Panc1 (cell line): ENCODE measurements at regions not wholly inside any gene's neighbourhood (a gene's known extent, or its start where the extent isn't known, plus 50 kb on each side); places are given as distances from the start of the nearest gene placed in this dataset.

ENCODE experiments used
- ATAC-seq: fragments of 200-7000 bp; cut with Tn5 transposase; 2 replicates; pipeline ENCODE4 v1.9.1; 2020; ENCODE audit warnings: mild to moderate bottlenecking, moderate library complexity
- BruUV-seq: library from RNA; stranded (reverse); fragments of 400-500 nt; replicated peaks from 2 replicates; lab custom pipeline; 2021; lab: Mats Ljungman, UMichigan
- CTCF ChIA-PET: fragments of 300-600 bp; sonication (Branson Sonifier 250); formaldehyde crosslinking; loops from one replicate; lab custom pipeline; 2022; ENCODE audit warnings: antibody characterized with exemption; lab: Charles Lee
- POLR2A ChIA-PET: fragments of 300-600 bp; sonication (Branson Sonifier 250); formaldehyde crosslinking; loops from one replicate; lab custom pipeline; 2022; ENCODE audit warnings: antibody characterized with exemption; lab: Charles Lee
- DNase-seq: peaks from one replicate; pipeline ENCODE4 v3.0.0-alpha.2; 2010; ENCODE audit warnings: low read depth, low spot score
- H3K27ac ChIP-seq: 2 replicates; pipeline ENCODE4 v1.5.1; 2011; ENCODE audit warnings: mild to moderate bottlenecking, low read length, inconsistent platforms
- H3K27me3 ChIP-seq: fragments of 200-500 bp; sonication (Bioruptor generic); 2 replicates; pipeline ENCODE4 v1.6.0; 2014; ENCODE audit warnings: low read length, inconsistent platforms; ENCODE audit not compliant: control insufficient read depth, insufficient read depth
- H3K36me3 ChIP-seq: fragments of 200-500 bp; sonication (Bioruptor generic); 2 replicates; pipeline ENCODE4 v1.5.1; 2014; ENCODE audit warnings: inconsistent platforms, mild to moderate bottlenecking, low read length, moderate library complexity; ENCODE audit not compliant: control insufficient read depth, insufficient read depth
- H3K4me1 ChIP-seq: 2 replicates; pipeline ENCODE4 v1.5.1; 2011; ENCODE audit warnings: inconsistent platforms, mild to moderate bottlenecking, low read length, moderate library complexity; ENCODE audit not compliant: control insufficient read depth, insufficient read depth
- H3K4me3 ChIP-seq, 2 experiments: 2 replicates each; pipeline ENCODE4 v1.5.1; 2011 to 2012; ENCODE audit warnings: low read depth in 2 of 2, low read length in 2 of 2, mild to moderate bottlenecking in 2 of 2, inconsistent platforms in 1 of 2, moderate library complexity in 1 of 2
- H3K9me3 ChIP-seq: fragments of 200-500 bp; sonication (Bioruptor generic); 2 replicates; pipeline ENCODE4 v1.5.1; 2014; ENCODE audit warnings: low read depth, mild to moderate bottlenecking, inconsistent platforms, low read length, moderate library complexity; ENCODE audit not compliant: control insufficient read depth, insufficient read depth
- CTCF ChIP-seq: fragments of 450-650 bp; IDR thresholded peaks from 2 replicates; pipeline ENCODE4 v1.5.1; 2017; ENCODE audit warnings: mild to moderate bottlenecking
- POLR2AphosphoS5 ChIP-seq: IDR thresholded peaks from 2 replicates; pipeline ENCODE4 v1.6.1; 2012; ENCODE audit warnings: mild to moderate bottlenecking, low read depth, low read length, moderate library complexity
- REST ChIP-seq, 2 experiments: IDR thresholded peaks; 2 replicates each; pipeline ENCODE4 v1.6.1; 2011 to 2012; ENCODE audit warnings: low read depth in 2 of 2, control low read depth in 1 of 2, low read length in 1 of 2, mild to moderate bottlenecking in 1 of 2, moderate library complexity in 1 of 2; ENCODE audit not compliant: insufficient read depth in 1 of 2
- SIN3A ChIP-seq: IDR thresholded peaks from 2 replicates; pipeline ENCODE4 v1.6.1; 2012; ENCODE audit warnings: low read depth, mild to moderate bottlenecking, low read length, moderate library complexity, borderline replicate concordance; ENCODE audit not compliant: insufficient read depth
- TCF7L2 ChIP-seq: IDR thresholded peaks from 2 replicates; pipeline ENCODE4 v1.6.1; 2011; ENCODE audit warnings: mild to moderate bottlenecking, low read depth, low read length, inconsistent platforms
- in situ Hi-C: cut with HindIII; loops from 2 replicates; pipeline ENCODE4 v1.10.0; 2016; ENCODE audit warnings: low sequenced_read_pairs, low pct_unique_long_range_greater_than_20kb
- intact Hi-C: fragments of 100-400 bp; cut with micrococcal nuclease; formaldehyde crosslinking; loops from one replicate; pipeline ENCODE4 v1.10.0; 2022; ENCODE audit not compliant: unreplicated experiment

DNA sequence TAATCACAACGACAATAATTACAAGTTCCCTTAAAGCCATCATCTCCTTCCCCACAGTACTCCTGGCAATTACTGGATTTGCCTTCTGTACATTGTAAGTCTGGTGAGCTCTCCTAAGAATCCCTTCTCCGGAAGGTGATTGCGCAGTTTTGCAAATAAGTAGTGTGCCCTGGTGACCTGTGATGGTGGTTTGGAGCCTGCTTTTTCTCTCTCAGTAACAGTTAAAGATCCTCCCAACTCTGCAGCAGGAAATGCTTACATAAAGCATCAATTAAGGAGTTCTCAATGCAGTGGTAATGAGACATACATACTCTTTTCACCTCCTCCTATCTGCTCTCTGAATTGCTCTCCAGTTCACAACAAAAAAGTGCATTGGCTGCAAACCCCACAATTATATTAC, 159.7 kb downstream of the SH2D1A start:
- no peak overlapping the region for H3K27ac ChIP-seq
- intact Hi-C loops: no loop called here
- DNase-seq: no peak
- CTCF ChIA-PET: no interaction called here
- H3K27me3 ChIP-seq: no peaks in the 10 kb centered on the region
- no peak overlapping the region for H3K4me3 ChIP-seq
- no TSS peak for BruUV-seq
- H3K4me1 ChIP-seq: no peaks in the 10 kb centered on the region
- H3K36me3 ChIP-seq: no peaks in the 10 kb centered on the region
- in situ Hi-C loops: no loop called here
- POLR2A ChIA-PET: no interaction called here
- TF ChIP-seq REST (IDR thresholded peaks at IDR 0.05; ENCODE audit: insufficient read depth in 1 of 2, low read depth in 2 of 2, low read length in 1 of 2) (no peak), SIN3A (no peak), TCF7L2 (no peak), POLR2AphosphoS5 (no peak), CTCF (no peak)
- ATAC-seq: no peak
- H3K9me3 ChIP-seq: no peaks in the 10 kb centered on the region

GRCh38 chrX:124507246-124507645, 160.9 kb downstream of the SH2D1A start:
- no peaks in the 10 kb centered on the region for H3K36me3 ChIP-seq
- no peaks in the 10 kb centered on the region for H3K9me3 ChIP-seq
- intact Hi-C loops (no loop called here), in situ Hi-C loops (no loop called here)
- no peak for TF ChIP-seq REST (IDR thresholded peaks at IDR 0.05; ENCODE audit: insufficient read depth in 1 of 2, low read depth in 2 of 2, low read length in 1 of 2)
- TF ChIP-seq TCF7L2: no peak
- no peak for TF ChIP-seq CTCF
- no peaks in the 10 kb centered on the region for H3K27me3 ChIP-seq
- no TSS peak for BruUV-seq
- no peak overlapping the region for H3K27ac ChIP-seq
- ATAC-seq (peak; percentile 48; the same call in 1 of the 2 replicates), DNase-seq (peak; percentile 47)
- CTCF ChIA-PET: no interaction called here
- H3K4me1 ChIP-seq: no peaks in the 10 kb centered on the region
- POLR2A ChIA-PET: no interaction called here
- H3K4me3 ChIP-seq: no peak overlapping the region
